ENCODE measurements at regions not wholly inside any gene's neighbourhood (a gene's known extent, or its start where the extent isn't known, plus 50 kb on each side); places are given as distances from the start of the nearest gene placed in this dataset.
"Not testable (repeated sequence)": the region's sequence is repeated elsewhere in the genome, so short reads cannot be mapped to it uniquely, and the experiment has no call there.

DNA sequence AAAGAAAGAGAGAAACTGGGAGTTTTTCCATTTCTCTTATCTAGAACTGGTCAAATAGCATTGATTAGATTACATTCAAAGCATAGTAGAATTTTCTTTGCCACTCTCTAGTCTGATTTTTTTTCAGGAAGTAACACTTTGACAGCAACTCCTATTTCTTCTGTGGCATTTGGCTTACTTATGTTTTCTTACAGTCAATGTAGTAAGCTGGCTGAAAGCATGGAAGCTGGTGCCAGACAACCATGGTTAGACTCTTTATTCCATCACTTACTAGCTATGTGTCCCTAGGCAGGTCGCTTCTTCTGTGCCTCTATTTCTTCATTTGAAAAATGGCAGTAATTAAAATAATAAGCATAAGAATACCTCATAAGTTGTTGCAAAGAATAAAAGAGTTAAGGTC is 54.2 kb upstream of the OPRM1 start:
- H3K4me1 ChIP-seq (ENCODE audit: insufficient read depth, low read length): no peaks in the 10 kb centered on the region
- no peaks in the 10 kb centered on the region for H3K36me3 ChIP-seq (ENCODE audit: insufficient read depth, low read depth, low read length)
- no peaks in the 10 kb centered on the region for H3K9me3 ChIP-seq (ENCODE audit: insufficient read depth, low read depth, low read length)
- H3K4me3 ChIP-seq (ENCODE audit: low read length): no peak overlapping the region
- H3K27ac ChIP-seq (ENCODE audit: low read length): no peak overlapping the region
- H3K27me3 ChIP-seq (ENCODE audit: insufficient read depth, low read length): no peaks in the 10 kb centered on the region
- no peak overlapping the region for H3K9ac ChIP-seq (ENCODE audit: low read depth, low read length)

DNA sequence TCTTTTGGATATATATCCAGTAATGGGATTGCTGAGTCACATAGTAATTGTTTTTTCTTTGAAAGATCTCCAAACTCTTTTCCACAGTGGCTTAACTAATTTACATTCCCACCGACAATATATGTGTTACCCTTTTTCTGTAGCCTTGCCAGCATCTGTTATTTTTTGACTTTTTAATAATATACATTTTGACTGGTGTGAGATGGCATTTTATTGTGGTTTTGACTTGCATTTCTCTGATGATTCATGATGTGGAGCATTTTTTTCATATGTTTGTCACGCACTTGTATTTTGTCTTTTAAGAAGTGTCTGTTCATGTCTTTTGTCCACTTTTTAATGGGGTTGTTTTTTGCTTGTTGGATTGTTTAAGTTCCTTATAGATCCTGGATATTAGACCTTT is 58.9 kb upstream of the OPRM1 start:
- H3K4me1 ChIP-seq (ENCODE audit: insufficient read depth, low read length): no peaks in the 10 kb centered on the region
- H3K4me3 ChIP-seq (ENCODE audit: low read length): no peak overlapping the region
- H3K27me3 ChIP-seq (ENCODE audit: insufficient read depth, low read length): no peaks in the 10 kb centered on the region
- H3K9ac ChIP-seq (ENCODE audit: low read depth, low read length): no peak overlapping the region
- no peaks in the 10 kb centered on the region for H3K36me3 ChIP-seq (ENCODE audit: insufficient read depth, low read depth, low read length)
- H3K9me3 ChIP-seq (ENCODE audit: insufficient read depth, low read depth, low read length): no peaks in the 10 kb centered on the region
- H3K27ac ChIP-seq (ENCODE audit: low read length): no peak overlapping the region

DNA sequence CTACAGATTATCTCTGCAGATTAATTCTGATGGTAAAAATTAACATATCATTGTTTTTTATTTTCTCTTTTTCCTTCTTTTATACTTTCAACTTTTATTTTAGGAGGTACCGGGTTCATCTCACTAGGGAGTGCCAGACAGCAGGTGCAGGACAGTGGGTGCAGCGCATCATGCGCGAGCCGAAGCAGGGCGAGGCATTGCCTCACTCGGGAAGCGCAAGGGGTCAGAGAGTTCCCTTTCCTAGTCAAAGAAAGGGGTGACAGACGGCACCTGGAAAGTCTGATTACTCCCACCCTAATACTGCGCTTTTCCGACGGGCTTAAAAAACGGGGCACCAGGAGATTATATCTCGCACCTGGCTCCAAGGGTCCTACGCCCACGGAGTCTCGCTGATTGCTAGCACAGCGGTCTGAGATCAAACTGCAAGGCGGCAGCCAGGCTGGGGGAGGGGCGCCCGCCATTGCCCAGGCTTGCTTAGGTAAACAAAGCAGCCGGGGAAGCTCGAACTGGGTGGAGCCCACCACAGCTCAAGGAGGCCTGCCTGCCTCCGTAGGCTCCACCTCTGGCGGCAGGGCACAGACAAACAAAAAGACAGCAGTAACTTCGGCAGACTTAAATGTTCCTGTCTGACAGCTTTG is 60.0 kb upstream of the OPRM1 start:
- H3K4me1 ChIP-seq (ENCODE audit: insufficient read depth, low read length); H3K4me3 ChIP-seq (ENCODE audit: low read length); H3K9ac ChIP-seq (ENCODE audit: low read depth, low read length); H3K36me3 ChIP-seq (ENCODE audit: insufficient read depth, low read depth, low read length); H3K9me3 ChIP-seq (ENCODE audit: insufficient read depth, low read depth, low read length); H3K27ac ChIP-seq (ENCODE audit: low read length); H3K27me3 ChIP-seq (ENCODE audit: insufficient read depth, low read length): not testable (repeated sequence)

DNA sequence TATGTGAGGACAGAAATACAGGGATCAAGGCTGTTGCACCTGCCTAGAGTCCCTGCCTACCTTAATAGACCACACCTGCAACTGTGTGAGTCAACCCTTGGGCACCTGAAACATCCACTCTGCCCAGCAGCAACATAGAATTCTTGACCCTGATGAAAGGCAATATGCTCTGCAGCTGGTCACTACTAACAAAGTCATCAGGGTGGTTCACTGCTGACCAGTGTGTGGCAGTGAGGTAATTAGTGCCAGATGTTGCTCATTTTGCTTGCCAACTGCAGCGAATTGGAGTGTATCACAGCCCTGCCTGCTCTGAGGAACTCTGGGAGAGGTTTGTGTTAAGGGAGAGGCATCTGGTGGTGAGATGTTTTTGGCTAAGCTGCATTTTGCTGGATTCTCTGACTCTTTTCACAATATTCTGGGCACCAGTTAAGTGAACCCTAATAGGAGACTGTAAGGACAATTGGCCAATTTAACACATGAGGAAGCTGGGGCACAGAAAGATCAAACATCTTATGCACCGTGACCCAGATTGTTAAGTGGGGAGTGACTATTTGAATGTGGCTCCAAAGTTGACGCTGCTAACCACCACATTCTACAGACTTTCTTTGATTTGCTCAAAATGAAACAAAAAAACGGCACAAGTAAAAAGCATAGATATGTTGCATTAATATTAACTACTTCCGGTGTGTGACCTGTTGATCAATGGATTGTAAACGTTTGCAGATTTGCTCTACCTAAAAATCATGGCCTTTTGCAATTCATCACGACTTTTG is 61.9 kb upstream of the OPRM1 start:
- Histone ChIP-seq H3K9me3 (ENCODE audit: insufficient read depth, low read depth, low read length) (no peaks in the 10 kb centered on the region), H3K4me3 (ENCODE audit: low read length) (no peak overlapping the region)

DNA sequence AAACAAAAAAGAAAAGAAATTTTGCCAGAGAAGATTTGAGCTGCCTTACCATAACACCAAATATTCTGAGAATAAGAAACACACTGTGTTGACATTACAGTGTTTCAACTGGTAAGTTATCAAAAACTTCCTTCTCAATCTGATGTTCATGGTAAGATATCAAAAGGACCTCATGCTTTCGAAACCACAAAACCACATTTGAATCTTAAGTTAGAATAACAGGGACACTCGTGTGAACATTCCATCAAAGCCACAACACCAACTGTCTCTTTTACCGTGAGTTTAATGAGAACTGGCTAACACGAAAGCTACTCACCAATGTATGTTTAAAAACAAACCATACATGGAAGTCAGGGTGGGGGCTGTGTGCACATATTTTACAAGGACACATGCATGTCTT is 73.0 kb upstream of the OPRM1 start:
- Histone ChIP-seq H3K27me3 (ENCODE audit: insufficient read depth, low read length) (no peaks in the 10 kb centered on the region), H3K27ac (ENCODE audit: low read length) (no peak overlapping the region), H3K4me3 (ENCODE audit: low read length) (no peak overlapping the region), H3K36me3 (ENCODE audit: insufficient read depth, low read depth, low read length) (no peaks in the 10 kb centered on the region), H3K4me1 (ENCODE audit: insufficient read depth, low read length) (no peaks in the 10 kb centered on the region), H3K9me3 (ENCODE audit: insufficient read depth, low read depth, low read length) (no peaks in the 10 kb centered on the region; the same call in 1 of the 2 replicates), H3K9ac (ENCODE audit: low read depth, low read length) (no peak overlapping the region)

More for the DNA sequence above, 61.9 kb upstream of the OPRM1 start:
- H3K4me1 ChIP-seq (ENCODE audit: insufficient read depth, low read length): no peaks in the 10 kb centered on the region
- no peaks in the 10 kb centered on the region for H3K36me3 ChIP-seq (ENCODE audit: insufficient read depth, low read depth, low read length)
- no peaks in the 10 kb centered on the region for H3K27me3 ChIP-seq (ENCODE audit: insufficient read depth, low read length)
- no peak overlapping the region for H3K9ac ChIP-seq (ENCODE audit: low read depth, low read length)
- no peak overlapping the region for H3K27ac ChIP-seq (ENCODE audit: low read length)

DNA sequence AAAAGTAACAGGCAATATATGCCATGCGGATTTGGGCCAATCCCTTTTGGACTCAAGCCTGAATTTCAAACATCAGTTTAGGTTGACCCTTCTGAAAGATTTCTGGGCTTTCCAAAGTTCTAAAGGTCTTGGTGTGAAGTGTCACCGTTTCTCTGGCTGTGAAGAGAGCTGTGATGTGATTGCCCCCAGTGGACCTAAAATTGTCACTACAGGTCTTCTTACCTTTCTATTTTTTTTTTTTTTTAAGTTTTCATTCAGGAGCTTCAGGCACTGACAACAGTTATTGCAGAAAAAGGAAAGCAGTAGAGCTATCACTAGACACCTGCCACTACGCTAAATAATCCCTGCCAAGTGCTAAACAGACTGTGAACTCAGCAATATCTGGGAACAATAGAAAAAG is 75.7 kb upstream of the OPRM1 start:
- Histone ChIP-seq H3K4me3 (ENCODE audit: low read length) (no peak overlapping the region), H3K9ac (ENCODE audit: low read depth, low read length) (no peak overlapping the region), H3K9me3 (ENCODE audit: insufficient read depth, low read depth, low read length) (no peaks in the 10 kb centered on the region; the same call in 1 of the 2 replicates), H3K36me3 (ENCODE audit: insufficient read depth, low read depth, low read length) (no peaks in the 10 kb centered on the region), H3K27me3 (ENCODE audit: insufficient read depth, low read length) (no peaks in the 10 kb centered on the region), H3K27ac (ENCODE audit: low read length) (no peak overlapping the region), H3K4me1 (ENCODE audit: insufficient read depth, low read length) (peaks cover 10% of the 10 kb centered on the region; the same call in 1 of the 2 replicates)

DNA sequence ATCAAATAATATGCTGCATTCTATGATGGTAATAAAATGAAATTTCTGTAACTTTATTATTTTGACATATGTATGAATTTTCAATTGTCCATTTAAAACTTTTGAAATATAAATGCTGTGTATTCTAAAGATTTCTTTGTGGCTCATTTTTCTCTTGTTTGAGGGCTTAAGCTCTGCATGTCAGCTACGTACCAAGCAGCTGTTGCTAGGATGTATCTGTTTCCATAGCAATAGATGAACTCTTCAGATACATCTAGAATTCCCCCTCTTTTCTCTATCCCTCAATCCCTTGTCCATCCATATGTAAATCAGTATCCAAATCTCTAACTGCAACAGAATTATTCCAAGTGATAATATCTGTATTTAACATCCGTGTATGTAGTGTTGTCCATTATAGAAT is 76.5 kb upstream of the OPRM1 start:
- Histone ChIP-seq H3K4me3 (ENCODE audit: low read length) (no peak overlapping the region), H3K9ac (ENCODE audit: low read depth, low read length) (no peak overlapping the region), H3K27ac (ENCODE audit: low read length) (no peak overlapping the region), H3K4me1 (ENCODE audit: insufficient read depth, low read length) (peaks cover 11% of the 10 kb centered on the region; the same call in 1 of the 2 replicates), H3K9me3 (ENCODE audit: insufficient read depth, low read depth, low read length) (no peaks in the 10 kb centered on the region; the same call in 1 of the 2 replicates), H3K36me3 (ENCODE audit: insufficient read depth, low read depth, low read length) (no peaks in the 10 kb centered on the region), H3K27me3 (ENCODE audit: insufficient read depth, low read length) (no peaks in the 10 kb centered on the region)

DNA sequence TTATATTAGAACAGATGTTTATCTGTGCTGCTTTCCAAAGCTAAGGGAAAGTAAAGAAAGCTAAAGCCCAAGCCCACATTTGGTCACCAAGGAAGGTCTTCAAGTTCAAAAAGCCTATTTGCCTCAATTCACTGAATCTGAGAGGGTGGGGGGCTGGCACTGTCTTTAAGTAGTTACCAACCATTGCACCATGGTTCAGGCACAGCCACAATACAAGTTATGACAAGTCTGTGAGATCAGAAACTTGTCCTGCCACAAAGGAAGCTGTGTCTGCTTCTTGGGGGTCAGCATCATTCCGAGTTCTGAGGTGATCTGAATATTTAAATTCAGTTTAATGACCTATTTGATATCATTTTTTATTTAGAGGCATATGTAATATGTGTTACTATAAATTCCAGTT is 78.3 kb upstream of the OPRM1 start:
- Histone ChIP-seq H3K4me1 (ENCODE audit: insufficient read depth, low read length) (peaks cover 11% of the 10 kb centered on the region; the same call in 1 of the 2 replicates), H3K9ac (ENCODE audit: low read depth, low read length) (no peak overlapping the region), H3K9me3 (ENCODE audit: insufficient read depth, low read depth, low read length) (no peaks in the 10 kb centered on the region; the same call in 1 of the 2 replicates), H3K36me3 (ENCODE audit: insufficient read depth, low read depth, low read length) (no peaks in the 10 kb centered on the region), H3K27me3 (ENCODE audit: insufficient read depth, low read length) (no peaks in the 10 kb centered on the region), H3K4me3 (ENCODE audit: low read length) (no peak overlapping the region), H3K27ac (ENCODE audit: low read length) (no peak overlapping the region)

DNA sequence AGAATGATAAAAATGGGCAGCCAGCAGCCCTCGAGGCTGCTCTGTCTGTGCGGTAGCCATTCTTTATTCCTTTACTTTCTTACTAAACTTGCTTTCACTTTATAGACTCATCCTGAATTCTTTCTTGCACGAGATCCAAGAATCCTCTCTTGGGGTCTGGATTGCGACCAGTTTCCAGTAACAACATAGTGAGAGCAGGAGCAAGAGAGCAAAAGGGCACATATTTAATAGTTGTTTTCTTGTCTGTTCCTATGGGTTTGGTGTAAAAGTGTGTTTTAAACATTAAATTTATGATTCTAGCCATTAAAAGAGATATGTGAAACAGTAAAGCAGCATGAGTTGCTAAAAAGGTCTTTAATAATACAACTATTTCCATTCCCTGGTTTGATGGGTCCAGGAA is 78.8 kb upstream of the OPRM1 start:
- Histone ChIP-seq H3K27me3 (ENCODE audit: insufficient read depth, low read length) (no peaks in the 10 kb centered on the region), H3K27ac (ENCODE audit: low read length) (no peak overlapping the region), H3K4me1 (ENCODE audit: insufficient read depth, low read length) (peaks cover 11% of the 10 kb centered on the region; the same call in 1 of the 2 replicates), H3K36me3 (ENCODE audit: insufficient read depth, low read depth, low read length) (no peaks in the 10 kb centered on the region), H3K9ac (ENCODE audit: low read depth, low read length) (no peak overlapping the region), H3K4me3 (ENCODE audit: low read length) (no peak overlapping the region), H3K9me3 (ENCODE audit: insufficient read depth, low read depth, low read length) (no peaks in the 10 kb centered on the region; the same call in 1 of the 2 replicates)

DNA sequence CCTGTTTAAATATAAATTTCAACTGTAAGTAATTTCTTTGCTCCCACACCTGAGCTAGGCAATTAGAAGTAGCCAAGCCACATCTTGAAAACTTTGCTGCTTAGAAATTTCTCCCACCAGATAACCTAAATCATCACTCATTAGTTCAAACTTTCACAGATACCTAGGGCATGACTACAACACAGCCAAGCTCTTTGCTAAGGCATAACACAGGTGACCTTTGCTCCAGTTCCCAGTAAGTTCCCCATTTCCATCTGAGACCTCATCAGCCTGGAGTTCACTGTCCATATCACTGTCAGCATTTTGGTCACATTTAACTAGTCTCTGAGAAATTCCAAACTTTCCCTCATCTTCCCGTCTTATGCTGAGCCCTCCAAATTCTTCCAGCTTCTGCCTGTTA is 79.8 kb upstream of the OPRM1 start:
- no peaks in the 10 kb centered on the region for H3K36me3 ChIP-seq (ENCODE audit: insufficient read depth, low read depth, low read length)
- no peaks in the 10 kb centered on the region; the same call in 1 of the 2 replicates for H3K9me3 ChIP-seq (ENCODE audit: insufficient read depth, low read depth, low read length)
- H3K9ac ChIP-seq (ENCODE audit: low read depth, low read length): no peak overlapping the region; the same call in 1 of the 2 replicates
- H3K27me3 ChIP-seq (ENCODE audit: insufficient read depth, low read length): no peaks in the 10 kb centered on the region
- H3K27ac ChIP-seq (ENCODE audit: low read length): no peak overlapping the region
- H3K4me3 ChIP-seq (ENCODE audit: low read length): no peak overlapping the region
- H3K4me1 ChIP-seq (ENCODE audit: insufficient read depth, low read length): peaks cover 11% of the 10 kb centered on the region; the same call in 1 of the 2 replicates

DNA sequence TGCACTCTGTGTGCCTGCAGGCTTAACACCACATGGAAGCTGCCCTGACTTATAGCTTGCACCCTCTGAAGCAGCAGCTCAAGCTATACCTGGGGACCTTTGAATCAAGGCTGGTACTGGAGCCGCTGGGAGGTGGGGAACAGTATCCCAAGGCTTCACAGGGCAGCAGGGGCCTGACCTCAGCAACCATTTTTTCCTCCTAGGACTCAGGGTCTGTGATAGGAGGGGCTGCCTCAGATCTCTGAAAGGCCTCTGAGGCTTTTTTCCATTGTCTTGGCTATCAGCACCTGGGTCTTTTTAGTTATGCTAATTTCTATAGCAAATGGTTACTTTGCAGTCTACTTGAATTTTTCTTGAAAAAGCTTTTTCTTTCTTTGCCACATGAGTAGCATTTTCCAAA is 80.2 kb upstream of the OPRM1 start:
- peaks cover 11% of the 10 kb centered on the region; the same call in 1 of the 2 replicates for H3K4me1 ChIP-seq (ENCODE audit: insufficient read depth, low read length)
- no peaks in the 10 kb centered on the region; the same call in 1 of the 2 replicates for H3K9me3 ChIP-seq (ENCODE audit: insufficient read depth, low read depth, low read length)
- H3K27ac ChIP-seq (ENCODE audit: low read length): no peak overlapping the region
- H3K27me3 ChIP-seq (ENCODE audit: insufficient read depth, low read length): no peaks in the 10 kb centered on the region
- no peak overlapping the region for H3K9ac ChIP-seq (ENCODE audit: low read depth, low read length)
- H3K36me3 ChIP-seq (ENCODE audit: insufficient read depth, low read depth, low read length): no peaks in the 10 kb centered on the region
- H3K4me3 ChIP-seq (ENCODE audit: low read length): no peak overlapping the region

DNA sequence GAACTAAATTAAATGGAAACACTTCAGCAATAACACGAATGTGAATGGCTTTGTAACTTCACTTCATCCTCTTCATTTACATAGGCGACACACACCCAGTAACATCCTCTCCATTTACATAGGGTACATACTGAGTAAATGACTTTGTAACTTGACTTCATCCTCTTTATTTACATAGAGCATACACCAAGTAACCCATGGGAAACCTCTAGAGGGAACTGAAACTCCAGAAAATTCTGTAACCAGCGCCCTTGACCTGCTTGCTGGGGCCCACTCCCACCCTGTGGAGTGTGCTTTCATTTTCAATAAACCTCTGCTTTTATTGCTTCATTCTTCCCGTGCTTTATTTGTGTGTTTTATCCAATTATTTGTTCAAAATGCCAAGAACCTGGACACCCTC is 81.6 kb upstream of the OPRM1 start:
- Histone ChIP-seq H3K36me3 (ENCODE audit: insufficient read depth, low read depth, low read length) (no peaks in the 10 kb centered on the region), H3K4me1 (ENCODE audit: insufficient read depth, low read length) (peaks cover 11% of the 10 kb centered on the region; the same call in 1 of the 2 replicates), H3K9ac (ENCODE audit: low read depth, low read length) (no peak overlapping the region), H3K4me3 (ENCODE audit: low read length) (no peak overlapping the region), H3K27ac (ENCODE audit: low read length) (no peak overlapping the region), H3K27me3 (ENCODE audit: insufficient read depth, low read length) (no peaks in the 10 kb centered on the region), H3K9me3 (ENCODE audit: insufficient read depth, low read depth, low read length) (no peaks in the 10 kb centered on the region; the same call in 1 of the 2 replicates)

Measured in iPS-20b (cell line).